K562 (cell line): ENCODE measurements at regions not wholly inside any gene's neighbourhood (a gene's known extent, or its start where the extent isn't known, plus 50 kb on each side); places are given as distances from the start of the nearest gene placed in this dataset.

Experiments used
- ATAC-seq: fragments of 200-7000 bp; cut with Tn5 transposase; 3 replicates; pipeline ENCODE4 v1.9.1; 2020; ENCODE audit warnings: moderate library complexity
- BruUV-seq: library from RNA; stranded (reverse); fragments of 400-500 nt; replicated peaks from 2 replicates; lab custom pipeline; 2021; lab: Mats Ljungman, UMichigan
- CTCF ChIA-PET: fragments of 300-600 bp; formaldehyde crosslinking; extraction: SDS; loops from one replicate; lab custom pipeline; 2021; ENCODE audit warnings: low intra/inter-chr PET ratio; lab: Yijun Ruan, JAX
- POLR2A ChIA-PET: fragments of 300-600, 350-650 bp; sonication (Branson Sonifier 250); formaldehyde crosslinking; extraction: SDS; loops from one replicate; lab custom pipeline; 2021; ENCODE audit warnings: antibody characterized with exemption, inconsistent platforms; lab: Yijun Ruan, JAX
- DNase-seq, 4 experiments: peaks; one replicate each; pipeline versions ENCODE4 v3.0.0 to v3.0.0-alpha.2; 2011 to 2018; ENCODE audit warnings: low spot score in 3 of 4, mixed read lengths in 3 of 4; ENCODE audit errors: extremely low read depth in 1 of 4
- FAIRE-seq: peaks from 2 replicates; lab custom pipeline; 2011; peaks lifted over from hg19 to GRCh38; lab: Jason Lieb, UNC
- H2AFZ ChIP-seq: 2 replicates; pipeline ENCODE4 v1.6.0; 2011; ENCODE audit warnings: low read depth, low read length, control low read depth, inconsistent platforms
- H3K27ac ChIP-seq: fragments of 200-600 bp; 3 replicates; pipeline ENCODE4 v1.8.0; 2011; ENCODE audit warnings: low read depth, mild to moderate bottlenecking, control low read depth, inconsistent platforms, low read length, moderate library complexity, mixed read lengths; ENCODE audit errors: extremely low read depth
- H3K27me3 ChIP-seq, 2 experiments: fragments of 300-600 bp in 1 of 2; 2 replicates in 1 of 2; 3 replicates in 1 of 2; pipeline versions ENCODE4 v1.6.0 to v1.8.0; 2011; ENCODE audit warnings: inconsistent platforms in 2 of 2, low read length in 2 of 2, mild to moderate bottlenecking in 1 of 2, mixed read lengths in 1 of 2, moderate library complexity in 1 of 2; ENCODE audit not compliant: control insufficient read depth in 2 of 2, insufficient read depth in 2 of 2
- H3K36me3 ChIP-seq: fragments of 300-600 bp; 3 replicates; pipeline ENCODE4 v1.8.0; 2011; ENCODE audit warnings: mild to moderate bottlenecking, low read length, inconsistent platforms; ENCODE audit not compliant: control insufficient read depth, insufficient read depth
- H3K4me1 ChIP-seq, 2 experiments: fragments of 200-600 bp in 1 of 2; replicated peaks in 1 of 2; 2 replicates in 1 of 2; 3 replicates in 1 of 2; pipeline versions ENCODE4 v1.5.1 to v1.8.0; 2011; ENCODE audit warnings: inconsistent platforms in 2 of 2, low read length in 2 of 2, mild to moderate bottlenecking in 1 of 2, mixed read lengths in 1 of 2, moderate library complexity in 1 of 2; ENCODE audit not compliant: control insufficient read depth in 2 of 2, insufficient read depth in 2 of 2
- H3K4me2 ChIP-seq: 2 replicates; pipeline ENCODE4 v1.6.1; 2011; ENCODE audit warnings: low read length, control low read depth, inconsistent platforms, mixed read lengths; ENCODE audit not compliant: insufficient read depth
- H3K4me3 ChIP-seq: fragments of 200-600 bp; sonication (generic), shearing (Covaris generic); 2 replicates; pipeline ENCODE4 v1.5.1; 2016; ENCODE audit warnings: control low read depth, inconsistent platforms
- H3K79me2 ChIP-seq: fragments of 200-600 bp; 3 replicates; pipeline ENCODE4 v1.8.0; 2011; ENCODE audit warnings: low read length, inconsistent platforms; ENCODE audit not compliant: control insufficient read depth, insufficient read depth
- H3K9ac ChIP-seq, 2 experiments: 2 replicates each; pipeline versions ENCODE4 v1.6.0 to v1.6.1; 2011; ENCODE audit warnings: low read depth in 2 of 2, low read length in 2 of 2, control low read depth in 1 of 2, inconsistent platforms in 1 of 2, mild to moderate bottlenecking in 1 of 2, mixed read lengths in 1 of 2; ENCODE audit not compliant: insufficient read depth in 1 of 2
- H3K9me1 ChIP-seq: one replicate; pipeline ENCODE4 v1.6.0; 2011; ENCODE audit warnings: inconsistent platforms, mild to moderate bottlenecking, low read length, moderate library complexity; ENCODE audit not compliant: control insufficient read depth, insufficient read depth
- H3K9me3 ChIP-seq: replicated peaks from 2 replicates; pipeline ENCODE4 v1.5.1; 2011; ENCODE audit warnings: low read depth, low read length, inconsistent platforms; ENCODE audit not compliant: control insufficient read depth, insufficient read depth
- H4K20me1 ChIP-seq: replicated peaks from 2 replicates; pipeline ENCODE4 v1.6.1; 2011; ENCODE audit warnings: low read length, inconsistent platforms, mixed read lengths; ENCODE audit not compliant: control insufficient read depth, insufficient read depth
- CUX1 ChIP-seq: fragments of 200-800 bp; sonication (Bioruptor generic); IDR thresholded peaks from 2 replicates; pipeline ENCODE4 v1.6.1; 2016; ENCODE audit warnings: missing genetic modification characterization, missing compliant biosample characterization
- DIDO1 ChIP-seq: fragments of 450-650 bp; IDR thresholded peaks from 2 replicates; pipeline ENCODE4 v1.6.1; 2016; ENCODE audit warnings: low read depth, missing biosample characterization, missing genetic modification characterization
- FOXP1 ChIP-seq: sonication (generic); formaldehyde crosslinking; IDR thresholded peaks from 2 replicates; pipeline ENCODE4 v1.8.0; 2022; ENCODE audit warnings: mild to moderate bottlenecking, missing genetic modification reagents
- HDAC2 ChIP-seq: fragments of 450-650 bp; IDR thresholded peaks from 2 replicates; pipeline ENCODE4 v1.6.1; 2016; ENCODE audit warnings: mild to moderate bottlenecking
- HDAC8 ChIP-seq: fragments of 450-650 bp; IDR thresholded peaks from 2 replicates; pipeline ENCODE4 v1.6.1; 2016; ENCODE audit warnings: mild to moderate bottlenecking, missing genetic modification characterization, moderate library complexity, missing compliant biosample characterization
- HMGN3 ChIP-seq: IDR thresholded peaks from 2 replicates; pipeline ENCODE4 v1.6.1; 2011; ENCODE audit warnings: borderline replicate concordance, low read depth, mild to moderate bottlenecking, mixed read lengths, low read length; ENCODE audit not compliant: insufficient read length; ENCODE audit errors: extremely low read depth
- KLF16 ChIP-seq: IDR thresholded peaks from 2 replicates; pipeline ENCODE4 v1.6.1; 2016; ENCODE audit warnings: antibody characterized with exemption
- L3MBTL2 ChIP-seq: fragments of 450-650 bp; IDR thresholded peaks from 2 replicates; pipeline ENCODE4 v1.6.1; 2016; ENCODE audit warnings: mild to moderate bottlenecking, moderate library complexity
- RAD51 ChIP-seq: fragments of 450-650 bp; IDR thresholded peaks from 2 replicates; pipeline ENCODE4 v1.7.1; 2016; ENCODE audit warnings: low read depth, mild to moderate bottlenecking, borderline replicate concordance
- SMC3 ChIP-seq: conservative IDR thresholded peaks from 2 replicates; pipeline ENCODE4 v1.6.1; 2011; ENCODE audit warnings: low read depth, low read length, improper control_type of control experiment; ENCODE audit not compliant: insufficient read depth
- WGBS: fragments of 100-300 bp; shearing (Covaris generic); methylation state at CpG from one replicate; pipeline ENCODE4 v1.1.6; 2016; ENCODE audit warnings: low coverage, mixed read lengths; ENCODE audit not compliant: insufficient coverage; ENCODE audit errors: missing lambda C conversion rate; 5-methylcytosine and 5-hydroxymethylcytosine counted together
- in situ Hi-C: fragments of 300-500 bp; cut with MboI; formaldehyde crosslinking; loops from 4 replicates; pipeline ENCODE4 v1.15.0; 2018; ENCODE audit warnings: inconsistent platforms, mixed read lengths
- intact Hi-C: fragments of 100-400 bp; cut with micrococcal nuclease; formaldehyde crosslinking; loops from 2 replicates; pipeline ENCODE4 v1.14.2; 2022
- TF ChIP-seq, protein P1 (sequence below): sonication (generic); formaldehyde crosslinking; IDR thresholded peaks from 2 replicates; pipeline ENCODE4 v1.4.0; 2020; ENCODE audit warnings: mild to moderate bottlenecking, missing genetic modification reagents

DNA sequence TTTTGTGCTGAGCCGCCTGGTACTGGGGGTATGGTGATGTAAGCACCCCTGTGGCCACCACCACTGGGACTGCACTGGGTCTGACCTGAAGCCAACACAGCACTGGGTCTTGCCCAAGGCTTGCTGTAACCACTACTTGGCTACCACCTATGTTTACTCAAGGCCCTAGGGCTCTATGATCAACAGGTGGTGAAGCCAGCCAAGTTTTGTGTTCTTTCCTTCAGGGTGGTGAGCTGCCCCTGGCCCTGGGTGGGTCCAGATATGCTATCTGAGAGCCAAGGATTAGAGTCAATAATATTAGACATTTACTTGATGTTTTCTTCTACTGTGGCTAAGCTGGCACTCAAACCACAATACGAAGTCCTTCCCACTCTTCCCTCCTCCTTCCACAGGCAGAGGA is 55.1 kb upstream of the PAGE4 start (continued):
- TF ChIP-seq, protein P1, sequence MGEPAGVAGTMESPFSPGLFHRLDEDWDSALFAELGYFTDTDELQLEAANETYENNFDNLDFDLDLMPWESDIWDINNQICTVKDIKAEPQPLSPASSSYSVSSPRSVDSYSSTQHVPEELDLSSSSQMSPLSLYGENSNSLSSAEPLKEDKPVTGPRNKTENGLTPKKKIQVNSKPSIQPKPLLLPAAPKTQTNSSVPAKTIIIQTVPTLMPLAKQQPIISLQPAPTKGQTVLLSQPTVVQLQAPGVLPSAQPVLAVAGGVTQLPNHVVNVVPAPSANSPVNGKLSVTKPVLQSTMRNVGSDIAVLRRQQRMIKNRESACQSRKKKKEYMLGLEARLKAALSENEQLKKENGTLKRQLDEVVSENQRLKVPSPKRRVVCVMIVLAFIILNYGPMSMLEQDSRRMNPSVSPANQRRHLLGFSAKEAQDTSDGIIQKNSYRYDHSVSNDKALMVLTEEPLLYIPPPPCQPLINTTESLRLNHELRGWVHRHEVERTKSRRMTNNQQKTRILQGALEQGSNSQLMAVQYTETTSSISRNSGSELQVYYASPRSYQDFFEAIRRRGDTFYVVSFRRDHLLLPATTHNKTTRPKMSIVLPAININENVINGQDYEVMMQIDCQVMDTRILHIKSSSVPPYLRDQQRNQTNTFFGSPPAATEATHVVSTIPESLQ (CRISPR knock-in tag) = no peak

GRCh38 chrX:49767236-49767635 is 61.9 kb upstream of the PAGE4 start:
- no peaks in the 10 kb centered on the region for H4K20me1 ChIP-seq
- in situ Hi-C loops (no loop called here), intact Hi-C loops (no loop called here)
- no peak overlapping the region for H2AFZ ChIP-seq
- no peak overlapping the region for H3K4me2 ChIP-seq
- H3K79me2 ChIP-seq = no peaks in the 10 kb centered on the region
- ChIA-PET CTCF (no interaction called here), POLR2A (no interaction called here)
- H3K9me1 ChIP-seq = no peaks in the 10 kb centered on the region
- no peak for FAIRE-seq
- 0% methylated on average over 1 of the region's 1 CpG for WGBS
- H3K9me3 ChIP-seq = no peaks in the 10 kb centered on the region
- no peak overlapping the region for H3K27ac ChIP-seq
- no peaks in the 10 kb centered on the region for H3K4me1 ChIP-seq
- BruUV-seq = no TSS peak
- DNase-seq = no peak
- no peak overlapping the region for H3K4me3 ChIP-seq
- ATAC-seq = no peak
- no peaks in the 10 kb centered on the region for H3K27me3 ChIP-seq
- H3K36me3 ChIP-seq = no peaks in the 10 kb centered on the region
- H3K9ac ChIP-seq = no peak overlapping the region
- TF ChIP-seq FOXP1 (CRISPR knock-in tag) (no peak), DIDO1 (tag) (no peak), HMGN3 (no peak), RAD51 (no peak), KLF16 (no peak), HDAC8 (no peak), HDAC2 (no peak), L3MBTL2 (no peak), CUX1 (CRISPR knock-in tag) (no peak), SMC3 (no peak)
